ENCODE measurements at regions not wholly inside any gene's neighbourhood (a gene's known extent, or its start where the extent isn't known, plus 50 kb on each side); places are given as distances from the start of the nearest gene placed in this dataset.

- no peaks in the 10 kb centered on the region for H3K27me3 ChIP-seq
- H3K27ac ChIP-seq = no peak overlapping the region
- no peaks in the 10 kb centered on the region for H3K9me3 ChIP-seq
- WGBS, 5 donors = 69 to 85% (median 71%) methylated on average over 1 of the region's 1 CpG
- no peaks in the 10 kb centered on the region for H3K36me3 ChIP-seq
- no peak for DNase-seq
- no peaks in the 10 kb centered on the region for H3K4me1 ChIP-seq
- no peak overlapping the region for H3K4me3 ChIP-seq
- no peak for TF ChIP-seq CTCF (IDR thresholded peaks at IDR 0.05)
- no peak for TF ChIP-seq POLR2A (IDR thresholded peaks at IDR 0.05)
- no peak for TF ChIP-seq POLR2AphosphoS5 (IDR thresholded peaks at IDR 0.05)
- no peak for TF ChIP-seq EP300 (IDR thresholded peaks at IDR 0.05)
- intact Hi-C loops (cut with DNase I; ENCODE audit: low total_unique reads) = no loop called here
Measured at GRCh38 chr21:27447843-27448242, 481.0 kb upstream of the ADAMTS5 start.

GRCh38 chr21:27429710-27430341, 462.9 kb upstream of the ADAMTS5 start:
- H3K27me3 ChIP-seq = no peaks in the 10 kb centered on the region
- peaks cover 0 to 12% (median 0%) of the 10 kb centered on the region in 4 donors for H3K4me1 ChIP-seq
- peak in 1 of 2 donors; percentile 67 for DNase-seq
- WGBS, 5 donors = 12 to 40% (median 36%) methylated on average over 3 of the region's 3 CpGs
- no peaks in the 10 kb centered on the region for H3K9me3 ChIP-seq
- intact Hi-C loops (cut with DNase I; ENCODE audit: low total_unique reads) = no loop called here
- H3K27ac ChIP-seq = peak overlapping the region in 1 of 5 donors; percentile 20
- no peak overlapping the region for H3K4me3 ChIP-seq
- no peak for TF ChIP-seq CTCF (IDR thresholded peaks at IDR 0.05)
- TF ChIP-seq POLR2A (IDR thresholded peaks at IDR 0.05) = no peak
- no peak for TF ChIP-seq EP300 (IDR thresholded peaks at IDR 0.05)
- H3K36me3 ChIP-seq = no peaks in the 10 kb centered on the region

GRCh38 chr21:27426196-27426595, 459.3 kb upstream of the ADAMTS5 start:
- Histone ChIP-seq H3K36me3 (no peaks in the 10 kb centered on the region), H3K27ac (no peak overlapping the region), H3K4me1 (peaks cover 0 to 17% (median 0%) of the 10 kb centered on the region in 4 donors), H3K9me3 (no peaks in the 10 kb centered on the region), H3K27me3 (no peaks in the 10 kb centered on the region), H3K4me3 (no peak overlapping the region)
- intact Hi-C loops (cut with DNase I; ENCODE audit: low total_unique reads) = no loop called here
- no peak for TF ChIP-seq EP300 (IDR thresholded peaks at IDR 0.05)
- no peak for TF ChIP-seq CTCF (IDR thresholded peaks at IDR 0.05)
- no peak for TF ChIP-seq POLR2AphosphoS5 (IDR thresholded peaks at IDR 0.05)
- no peak for TF ChIP-seq POLR2A (IDR thresholded peaks at IDR 0.05)
- DNase-seq = no peak
- 21 to 54% (median 37%) methylated on average over 1 of the region's 1 CpG for WGBS, 5 donors

GRCh38 chr21:27425574-27425973, 458.7 kb upstream of the ADAMTS5 start:
- 51 to 64% (median 53%) methylated on average over 3 of the region's 3 CpGs for WGBS, 5 donors
- TF ChIP-seq POLR2A (IDR thresholded peaks at IDR 0.05) (no peak), CTCF (IDR thresholded peaks at IDR 0.05) (no peak), POLR2AphosphoS5 (IDR thresholded peaks at IDR 0.05) (no peak), EP300 (IDR thresholded peaks at IDR 0.05) (no peak)

More at GRCh38 chr21:27425574-27425973, 458.7 kb upstream of the ADAMTS5 start:
- DNase-seq = no peak
- Histone ChIP-seq H3K4me3 (no peak overlapping the region), H3K27ac (no peak overlapping the region), H3K36me3 (no peaks in the 10 kb centered on the region), H3K9me3 (no peaks in the 10 kb centered on the region), H3K27me3 (no peaks in the 10 kb centered on the region), H3K4me1 (peaks cover 0 to 17% (median 0%) of the 10 kb centered on the region in 4 donors)
- intact Hi-C loops (cut with DNase I; ENCODE audit: low total_unique reads) = no loop called here
